HUES64 (cell line): ENCODE measurements at regions not wholly inside any gene's neighbourhood (a gene's known extent, or its start where the extent isn't known, plus 50 kb on each side); places are given as distances from the start of the nearest gene placed in this dataset.

ENCODE experiments used
- H3K27ac ChIP-seq: 2 replicates; pipeline ENCODE4 v1.7.0; 2013; ENCODE audit warnings: low read depth, low read length, inconsistent platforms
- H3K27me3 ChIP-seq: 2 replicates; pipeline ENCODE4 v1.6.1; 2013; ENCODE audit warnings: mild to moderate bottlenecking, low read length; ENCODE audit not compliant: insufficient read depth
- H3K36me3 ChIP-seq: 2 replicates; pipeline ENCODE4 v1.6.1; 2013; ENCODE audit warnings: mild to moderate bottlenecking, low read length; ENCODE audit not compliant: insufficient read depth
- H3K4me1 ChIP-seq: 2 replicates; pipeline ENCODE4 v1.6.1; 2013; ENCODE audit warnings: mild to moderate bottlenecking, low read length, moderate library complexity; ENCODE audit not compliant: insufficient read depth
- H3K4me3 ChIP-seq: 2 replicates; pipeline ENCODE4 v1.5.1; 2013; ENCODE audit warnings: mild to moderate bottlenecking, low read length, moderate library complexity
- H3K9ac ChIP-seq: 2 replicates; pipeline ENCODE4 v1.6.1; 2013; ENCODE audit warnings: mild to moderate bottlenecking, low read depth, low read length
- H3K9me3 ChIP-seq: 2 replicates; pipeline ENCODE4 v1.6.1; 2013; ENCODE audit warnings: low read depth, low read length; ENCODE audit not compliant: insufficient read depth
- WGBS: fragments of 150-250, 120-280 bp; methylation state at CpG from one replicate; pipeline ENCODE4 v1.1.7; 2013; ENCODE audit warnings: missing lambda C conversion rate; 5-methylcytosine and 5-hydroxymethylcytosine counted together

GRCh38 chr9:79334711-79335110 lies 237.1 kb upstream of the TLE4 start:
- H3K36me3 ChIP-seq, result no peaks in the 10 kb centered on the region
- H3K27ac ChIP-seq, result no peak overlapping the region
- WGBS, result 100% methylated on average over 1 of the region's 1 CpG

DNA sequence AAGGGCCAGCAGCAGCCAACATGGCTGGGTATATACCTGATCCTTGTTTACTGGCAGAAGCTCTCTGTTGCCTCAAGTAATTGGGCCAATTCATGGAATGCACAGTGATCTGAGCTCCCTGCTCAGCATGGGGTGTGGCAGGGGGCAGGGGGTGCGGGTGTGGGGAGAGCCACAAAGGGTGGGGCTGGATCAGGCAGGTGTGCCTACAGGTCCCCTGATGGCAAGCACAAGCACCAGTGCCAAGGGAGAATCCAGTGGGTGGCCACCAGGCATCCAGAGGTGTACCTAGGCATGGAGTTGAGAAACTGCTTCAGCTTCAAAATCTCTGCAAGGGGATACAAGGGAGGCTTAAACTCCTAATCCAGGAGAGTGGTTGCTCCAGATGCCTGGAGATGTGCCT lies 235.8 kb upstream of the TLE4 start:
- 0 out of 2 replicates have a peak, but pooled peaks cover 8% of the 10 kb centered on the region for H3K9me3 ChIP-seq
- 81% methylated on average over 1 of the region's 1 CpG for WGBS
- H3K27me3 ChIP-seq, result no peaks in the 10 kb centered on the region
- no peak overlapping the region for H3K4me3 ChIP-seq
- H3K27ac ChIP-seq, result no peak overlapping the region
- no peak overlapping the region for H3K9ac ChIP-seq
- 0 out of 2 replicates have a peak, but pooled peaks cover 6% of the 10 kb centered on the region for H3K4me1 ChIP-seq
- no peaks in the 10 kb centered on the region for H3K36me3 ChIP-seq

More at GRCh38 chr9:79334711-79335110, 237.1 kb upstream of the TLE4 start:
- 0 out of 2 replicates have a peak, but pooled peaks cover 6% of the 10 kb centered on the region for H3K4me1 ChIP-seq
- H3K27me3 ChIP-seq, result no peaks in the 10 kb centered on the region
- 0 out of 2 replicates have a peak, but pooled peaks cover 8% of the 10 kb centered on the region for H3K9me3 ChIP-seq
- H3K4me3 ChIP-seq, result no peak overlapping the region
- H3K9ac ChIP-seq, result no peak overlapping the region

GRCh38 chr9:79341561-79341960 lies 230.2 kb upstream of the TLE4 start:
- H3K9ac ChIP-seq, result no peak overlapping the region
- WGBS, result 96% methylated on average over 6 of the region's 6 CpGs
- no peak overlapping the region for H3K27ac ChIP-seq
- H3K4me3 ChIP-seq, result no peak overlapping the region
- no peaks in the 10 kb centered on the region for H3K36me3 ChIP-seq
- H3K4me1 ChIP-seq, result no peaks in the 10 kb centered on the region
- 0 out of 2 replicates have a peak, but pooled peaks cover 4% of the 10 kb centered on the region for H3K9me3 ChIP-seq
- H3K27me3 ChIP-seq, result no peaks in the 10 kb centered on the region

GRCh38 chr9:79346350-79347020 lies 225.3 kb upstream of the TLE4 start:
- WGBS, result 60% methylated on average over 3 of the region's 3 CpGs
- H3K27ac ChIP-seq, result no peak overlapping the region
- H3K27me3 ChIP-seq, result no peaks in the 10 kb centered on the region
- H3K9ac ChIP-seq, result no peak overlapping the region
- H3K36me3 ChIP-seq, result no peaks in the 10 kb centered on the region
- no peak overlapping the region for H3K4me3 ChIP-seq
- H3K9me3 ChIP-seq, result no peaks in the 10 kb centered on the region
- H3K4me1 ChIP-seq, result no peaks in the 10 kb centered on the region

DNA sequence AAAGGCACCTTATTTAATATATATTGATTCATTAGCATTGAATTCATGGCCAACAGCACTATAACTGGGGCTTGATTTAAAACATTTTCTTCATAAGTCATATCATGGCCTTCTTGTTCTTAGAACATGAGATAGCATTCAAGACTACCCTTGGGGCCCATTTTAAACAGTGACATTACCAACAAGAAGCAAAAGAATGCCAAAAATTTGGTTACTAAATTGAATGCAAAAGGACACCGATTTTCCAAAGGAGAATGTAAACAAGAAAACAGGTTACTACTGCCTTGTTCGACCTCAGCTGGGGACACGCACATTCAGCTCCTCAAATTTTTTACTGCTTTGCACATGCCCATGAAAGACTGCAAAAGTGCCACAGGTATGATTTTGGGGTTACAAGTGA lies 219.4 kb upstream of the TLE4 start:
- peaks cover 11% of the 10 kb centered on the region for H3K4me1 ChIP-seq
- no peak overlapping the region for H3K9ac ChIP-seq
- no peaks in the 10 kb centered on the region for H3K9me3 ChIP-seq
- no peaks in the 10 kb centered on the region for H3K36me3 ChIP-seq
- WGBS, result 50% methylated on average over 3 of the region's 3 CpGs
- no peaks in the 10 kb centered on the region for H3K27me3 ChIP-seq
- H3K4me3 ChIP-seq, result no peak overlapping the region
- peak overlapping the region; percentile 4; the same call in 1 of the 2 replicates for H3K27ac ChIP-seq

- Histone ChIP-seq H3K4me3 (no peak overlapping the region), H3K9ac (no peak overlapping the region), H3K4me1 (peaks cover 13% of the 10 kb centered on the region), H3K27ac (no peak overlapping the region), H3K27me3 (no peaks in the 10 kb centered on the region), H3K9me3 (no peaks in the 10 kb centered on the region), H3K36me3 (no peaks in the 10 kb centered on the region)
- 93% methylated on average over 2 of the region's 2 CpGs for WGBS
These were observed 217.8 kb upstream of the TLE4 start for GRCh38 chr9:79353856-79354520.

DNA sequence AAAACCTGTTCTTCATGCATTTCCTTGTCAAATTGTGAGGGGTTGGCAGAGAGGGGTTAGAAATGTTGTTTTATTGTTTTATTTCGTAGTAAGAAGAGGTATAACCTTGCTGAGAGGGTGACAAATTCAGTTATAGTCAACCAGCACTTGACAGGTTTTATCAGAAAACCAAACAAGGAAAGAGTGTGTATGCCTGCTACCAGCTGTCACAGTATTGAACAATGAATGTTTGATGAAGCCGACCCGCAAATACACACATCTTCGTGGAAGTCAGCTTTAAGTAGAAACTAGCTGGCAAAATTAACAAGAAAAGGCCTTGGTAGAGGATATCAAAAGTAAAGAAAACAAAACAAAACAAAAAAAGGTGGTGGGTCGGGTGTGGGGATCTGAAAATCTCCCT lies 214.6 kb upstream of the TLE4 start:
- no peak overlapping the region for H3K27ac ChIP-seq
- H3K9ac ChIP-seq, result no peak overlapping the region
- H3K4me1 ChIP-seq, result peaks cover 40% of the 10 kb centered on the region
- H3K36me3 ChIP-seq, result no peaks in the 10 kb centered on the region
- peaks cover 11% of the 10 kb centered on the region; the same call in 1 of the 2 replicates for H3K27me3 ChIP-seq
- no peak overlapping the region for H3K4me3 ChIP-seq
- no peaks in the 10 kb centered on the region for H3K9me3 ChIP-seq
- 97% methylated on average over 5 of the region's 5 CpGs for WGBS

DNA sequence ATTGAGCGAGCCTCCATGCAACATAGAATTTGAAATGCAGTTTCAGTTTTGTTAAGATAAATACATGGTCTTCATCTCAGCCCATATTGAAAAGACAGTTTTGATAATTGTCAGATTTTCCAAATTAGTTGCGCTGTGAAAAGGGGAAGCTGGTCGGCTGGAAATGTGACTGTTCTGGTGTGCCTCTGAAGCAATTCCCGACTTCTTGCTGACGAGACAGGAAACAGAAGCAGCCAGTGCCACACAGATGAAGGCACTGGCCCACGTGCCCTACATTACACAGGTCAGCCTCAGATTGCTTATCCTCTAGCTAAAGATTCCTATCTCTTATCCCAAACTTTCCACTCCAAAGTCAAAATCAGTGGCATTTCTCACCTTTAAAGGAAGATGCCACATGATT lies 214.1 kb upstream of the TLE4 start:
- 89% methylated on average over 5 of the region's 6 CpGs for WGBS
- H3K9me3 ChIP-seq, result no peaks in the 10 kb centered on the region

DNA sequence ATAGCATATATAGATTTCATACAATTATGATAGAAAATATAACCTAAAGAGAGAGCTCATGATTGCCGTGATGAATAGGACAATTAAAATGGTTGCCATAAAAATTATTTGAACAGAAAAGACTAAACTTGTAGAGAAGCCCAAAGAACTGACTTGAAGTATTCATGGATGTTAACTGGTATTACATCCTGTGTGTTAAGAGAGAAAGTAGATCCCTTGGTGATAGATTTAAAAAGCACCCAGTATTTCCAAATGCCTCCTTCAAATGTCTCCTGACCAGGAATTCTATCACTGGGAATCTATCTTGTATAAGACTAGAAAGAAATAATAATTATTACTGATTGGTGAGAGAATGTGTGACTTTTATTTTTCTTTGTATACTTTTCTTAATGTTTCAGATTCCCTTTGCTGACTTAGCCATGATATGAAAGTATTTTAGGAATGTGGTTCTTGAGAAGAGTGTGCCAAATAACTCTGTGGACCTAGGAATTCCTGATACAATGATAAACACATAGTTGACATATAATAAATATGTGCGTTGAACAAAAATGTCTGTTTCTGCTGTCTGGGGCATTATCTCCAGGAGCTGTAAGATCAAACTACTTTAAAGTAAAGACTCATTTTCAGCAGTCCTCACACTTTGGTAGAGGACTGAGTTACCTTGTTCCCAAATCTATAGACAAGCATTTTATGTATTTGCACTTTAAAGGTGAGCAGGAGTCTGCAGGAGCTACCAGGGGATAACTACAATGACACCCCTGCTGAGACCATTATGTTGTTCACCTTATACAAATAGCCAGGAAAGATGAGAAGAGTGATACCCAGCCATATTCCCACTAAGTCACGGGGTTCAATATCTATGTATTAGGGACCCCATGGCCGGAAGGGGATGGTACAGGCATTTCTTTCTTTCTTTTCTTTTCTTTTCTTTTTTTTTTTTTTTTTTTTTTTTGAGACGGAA lies 211.1 kb upstream of the TLE4 start:
- Histone ChIP-seq H3K27ac (no peak overlapping the region), H3K36me3 (no peaks in the 10 kb centered on the region), H3K27me3 (peaks cover 11% of the 10 kb centered on the region; the same call in 1 of the 2 replicates), H3K4me3 (no peak overlapping the region), H3K9me3 (no peaks in the 10 kb centered on the region), H3K4me1 (peaks cover 37% of the 10 kb centered on the region), H3K9ac (no peak overlapping the region)
- 42% methylated on average over 4 of the region's 5 CpGs for WGBS

More for the DNA sequence above, 214.1 kb upstream of the TLE4 start:
- Histone ChIP-seq H3K4me1 (peaks cover 40% of the 10 kb centered on the region), H3K9ac (no peak overlapping the region), H3K4me3 (no peak overlapping the region), H3K27ac (no peak overlapping the region), H3K27me3 (peaks cover 11% of the 10 kb centered on the region; the same call in 1 of the 2 replicates), H3K36me3 (no peaks in the 10 kb centered on the region)

DNA sequence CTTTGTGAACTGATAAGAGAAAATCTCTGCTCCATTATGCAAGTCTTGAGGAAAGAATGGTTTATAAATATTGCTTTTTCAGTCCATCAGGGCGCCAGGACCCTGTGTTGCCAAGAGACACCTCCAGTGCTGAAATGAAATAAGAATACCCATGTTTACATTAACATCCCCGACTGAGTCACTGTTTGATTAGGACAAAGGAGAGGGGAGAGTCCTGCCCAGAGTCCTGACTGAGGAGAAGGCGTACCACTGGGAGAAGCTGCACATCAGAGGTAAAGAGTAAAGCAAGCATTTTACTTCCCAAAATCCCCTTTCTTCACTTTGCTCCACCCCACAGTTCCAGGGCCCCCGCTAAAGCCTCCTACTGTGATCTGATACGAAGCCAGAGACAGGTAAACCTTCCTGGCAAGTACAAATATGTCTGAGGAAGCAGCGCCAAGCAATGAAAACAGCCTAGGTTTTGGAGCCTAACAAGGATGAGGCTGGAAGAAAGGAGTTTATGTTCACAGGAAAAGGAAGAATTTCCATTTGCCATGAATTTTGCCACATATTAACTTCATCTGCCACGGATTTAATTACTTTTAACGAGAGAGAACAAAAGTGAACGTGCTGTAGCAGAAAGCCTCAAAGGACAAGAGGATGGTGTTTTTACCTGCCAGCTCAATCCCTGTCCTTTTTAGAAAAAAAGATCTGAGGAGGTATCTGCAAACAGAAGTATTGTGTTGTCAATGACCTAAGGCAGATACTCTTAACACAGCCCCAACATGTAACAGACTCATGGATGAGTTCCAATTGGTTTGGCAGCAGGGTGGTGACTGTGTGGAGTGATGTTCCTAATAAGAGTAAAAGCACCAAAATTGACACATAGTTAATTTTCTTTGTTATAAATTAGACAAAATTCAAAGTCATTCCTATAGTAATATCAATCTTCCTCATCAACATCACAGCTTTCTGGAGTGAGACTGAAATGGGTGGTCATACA lies 209.4 kb upstream of the TLE4 start:
- no peak overlapping the region for H3K9ac ChIP-seq
- H3K4me1 ChIP-seq, result peaks cover 36% of the 10 kb centered on the region
- peaks cover 11% of the 10 kb centered on the region; the same call in 1 of the 2 replicates for H3K27me3 ChIP-seq
- H3K9me3 ChIP-seq, result no peaks in the 10 kb centered on the region
- peak overlapping the region; percentile 9; the same call in 1 of the 2 replicates for H3K27ac ChIP-seq
- no peaks in the 10 kb centered on the region for H3K36me3 ChIP-seq
- H3K4me3 ChIP-seq, result peak overlapping the region; percentile 15; the same call in 1 of the 2 replicates
- WGBS, result 31% methylated on average over 9 of the region's 9 CpGs
